ENCODE measurements at regions not wholly inside any gene's neighbourhood (a gene's known extent, or its start where the extent isn't known, plus 50 kb on each side); places are given as distances from the start of the nearest gene placed in this dataset.

- 24% methylated on average over 5 of the region's 5 CpGs for WGBS
- H3K4me1 ChIP-seq, result peaks cover 10 to 16% (median 15%) of the 10 kb centered on the region in 4 donors
- TF ChIP-seq EP300 (IDR thresholded peaks at IDR 0.05) (no peak), CTCF (IDR thresholded peaks at IDR 0.05) (no peak), POLR2A (IDR thresholded peaks at IDR 0.05; ENCODE audit: low read depth) (no peak), POLR2AphosphoS5 (IDR thresholded peaks at IDR 0.05) (no peak)
- DNase-seq (ENCODE audit: extremely low spot score), result no peak
- H3K9me3 ChIP-seq, result no peaks in the 10 kb centered on the region
- peak overlapping the region in 1 of 4 donors; percentile 37 for H3K27ac ChIP-seq (replicated peaks in 1 of 4)
- intact Hi-C loops (cut with DNase I), result no loop called here
- no peaks in the 10 kb centered on the region for H3K27me3 ChIP-seq
- no peak overlapping the region for H3K4me3 ChIP-seq
- no peaks in the 10 kb centered on the region for H3K36me3 ChIP-seq
These were observed 269.0 kb upstream of the CXXC4 start for GRCh38 chr4:104763554-104764222.

- TF ChIP-seq POLR2A (IDR thresholded peaks at IDR 0.05; ENCODE audit: low read depth) (no peak), CTCF (IDR thresholded peaks at IDR 0.05) (no peak), POLR2AphosphoS5 (IDR thresholded peaks at IDR 0.05) (no peak), EP300 (IDR thresholded peaks at IDR 0.05) (no peak)
- no peaks in the 10 kb centered on the region for H3K9me3 ChIP-seq
- H3K27ac ChIP-seq (replicated peaks in 1 of 4), result no peak overlapping the region
- 96% methylated on average over 1 of the region's 1 CpG for WGBS
- H3K4me3 ChIP-seq, result no peak overlapping the region
- H3K4me1 ChIP-seq, result peaks cover 16 to 38% (median 35%) of the 10 kb centered on the region in 4 donors
- DNase-seq (ENCODE audit: extremely low spot score), result no peak
- intact Hi-C loops (cut with DNase I), result no loop called here
- H3K27me3 ChIP-seq, result no peaks in the 10 kb centered on the region
- no peaks in the 10 kb centered on the region for H3K36me3 ChIP-seq
These were observed 272.0 kb upstream of the CXXC4 start for GRCh38 chr4:104766676-104767075.

- WGBS, result 71% methylated on average over 1 of the region's 1 CpG
These were observed 278.2 kb upstream of the CXXC4 start for GRCh38 chr4:104772849-104773248.

GRCh38 chr4:104795264-104795939 lies 300.7 kb upstream of the CXXC4 start:
- H3K27me3 ChIP-seq, result no peaks in the 10 kb centered on the region
- DNase-seq (ENCODE audit: extremely low spot score), result no peak
- H3K36me3 ChIP-seq, result no peaks in the 10 kb centered on the region
- no peak overlapping the region for H3K27ac ChIP-seq (replicated peaks in 1 of 4)
- 67% methylated on average over 2 of the region's 2 CpGs for WGBS
- H3K4me3 ChIP-seq, result no peak overlapping the region
- H3K9me3 ChIP-seq, result no peaks in the 10 kb centered on the region
- no peaks in the 10 kb centered on the region for H3K4me1 ChIP-seq
- TF ChIP-seq POLR2AphosphoS5 (IDR thresholded peaks at IDR 0.05) (no peak), POLR2A (IDR thresholded peaks at IDR 0.05; ENCODE audit: low read depth) (no peak), EP300 (IDR thresholded peaks at IDR 0.05) (no peak), CTCF (IDR thresholded peaks at IDR 0.05) (no peak)
- intact Hi-C loops (cut with DNase I), result no loop called here

More at GRCh38 chr4:104772849-104773248, 278.2 kb upstream of the CXXC4 start:
- no peak for TF ChIP-seq POLR2A (IDR thresholded peaks at IDR 0.05; ENCODE audit: low read depth)
- TF ChIP-seq CTCF (IDR thresholded peaks at IDR 0.05), result no peak
- DNase-seq (ENCODE audit: extremely low spot score), result no peak
- Histone ChIP-seq H3K4me3 (no peak overlapping the region), H3K27ac (replicated peaks in 1 of 4) (no peak overlapping the region), H3K4me1 (peaks cover 6 to 33% (median 28%) of the 10 kb centered on the region in 4 donors), H3K36me3 (no peaks in the 10 kb centered on the region), H3K27me3 (no peaks in the 10 kb centered on the region), H3K9me3 (no peaks in the 10 kb centered on the region)
- intact Hi-C loops (cut with DNase I), result no loop called here

All from esophagus muscularis mucosa (tissue), 4 donors.